ENCODE measurements at regions not wholly inside any gene's neighbourhood (a gene's known extent, or its start where the extent isn't known, plus 50 kb on each side); places are given as distances from the start of the nearest gene placed in this dataset.
"Not testable (repeated sequence)": the region's sequence is repeated elsewhere in the genome, so short reads cannot be mapped to it uniquely, and the experiment has no call there.

GRCh38 chr2:90292451-90292850, 1601.0 kb downstream of the RPIA start:
- ATAC-seq (replicated peaks); H3K4me1 Mint-ChIP-seq (ENCODE audit: low read depth in 2 of 2); H3K4me3 Mint-ChIP-seq; H3K27ac Mint-ChIP-seq; H3K27me3 Mint-ChIP-seq; H3K9me3 Mint-ChIP-seq; DNase-seq; H3K36me3 Mint-ChIP-seq (ENCODE audit: insufficient read depth): not testable (repeated sequence)

GRCh38 chr2:90293224-90293623, 1601.8 kb downstream of the RPIA start:
- not testable (repeated sequence) for H3K4me3 Mint-ChIP-seq; H3K4me1 Mint-ChIP-seq (ENCODE audit: low read depth in 2 of 2); H3K36me3 Mint-ChIP-seq (ENCODE audit: insufficient read depth); ATAC-seq (replicated peaks); H3K27ac Mint-ChIP-seq; H3K27me3 Mint-ChIP-seq; H3K9me3 Mint-ChIP-seq; DNase-seq

DNA sequence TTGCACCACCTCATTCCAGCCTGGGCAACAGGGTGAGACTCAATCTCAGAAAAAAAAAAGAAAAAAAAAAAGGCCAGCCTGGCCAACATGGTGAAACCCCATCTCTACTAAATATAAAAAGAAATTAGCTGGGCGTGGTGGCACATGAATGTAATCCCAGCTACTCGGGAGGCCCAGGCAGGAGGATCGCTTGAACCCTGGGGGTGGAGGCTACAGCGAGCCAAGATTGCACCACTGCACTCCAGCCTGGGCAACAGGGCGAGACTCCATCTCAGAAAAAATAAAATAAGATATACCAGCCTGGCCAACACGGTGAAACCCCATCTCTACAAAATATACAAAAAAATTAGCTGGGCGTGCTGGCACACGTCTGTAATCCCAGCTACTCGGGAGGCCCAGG, 1602.3 kb downstream of the RPIA start:
- H3K4me1 Mint-ChIP-seq (ENCODE audit: low read depth in 2 of 2); H3K9me3 Mint-ChIP-seq; DNase-seq; H3K27me3 Mint-ChIP-seq; H3K27ac Mint-ChIP-seq; ATAC-seq (replicated peaks); H3K36me3 Mint-ChIP-seq (ENCODE audit: insufficient read depth); H3K4me3 Mint-ChIP-seq: not testable (repeated sequence)

DNA sequence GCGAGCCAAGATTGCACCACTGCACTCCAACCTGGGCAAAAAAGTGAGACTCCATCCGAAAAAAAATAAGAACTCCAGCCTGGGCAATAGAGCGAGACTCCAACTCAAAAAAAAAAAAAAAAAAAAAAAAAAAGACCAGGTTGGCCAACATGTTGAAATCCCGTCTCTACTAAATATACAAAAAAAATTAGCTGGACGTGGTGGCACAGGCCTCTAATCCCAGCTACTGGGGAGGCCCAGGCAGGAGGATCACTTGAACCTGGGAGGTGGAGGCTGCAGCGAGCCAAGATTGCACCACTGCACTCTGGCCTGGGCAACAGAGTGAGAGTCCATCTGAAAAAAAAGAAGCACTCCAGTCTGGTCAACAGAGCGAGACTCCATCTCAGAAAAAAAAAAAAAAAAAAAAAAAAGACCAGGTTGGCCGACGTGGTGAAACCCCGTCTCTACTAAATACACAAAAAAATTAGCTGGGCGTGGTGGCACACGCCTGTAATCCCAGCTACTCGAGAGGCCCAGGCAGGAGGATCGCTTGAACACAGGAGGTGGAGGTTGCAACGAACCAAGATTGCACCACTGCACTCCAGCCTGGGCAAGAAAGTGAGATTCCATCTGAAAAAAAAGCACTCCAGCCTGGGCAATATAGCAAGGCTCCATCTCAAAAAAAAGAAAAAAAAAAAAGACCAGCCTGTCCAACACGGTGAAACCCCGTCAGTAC, 1603.7 kb downstream of the RPIA start:
- H3K27ac Mint-ChIP-seq; ATAC-seq (replicated peaks); H3K4me3 Mint-ChIP-seq; DNase-seq; H3K4me1 Mint-ChIP-seq (ENCODE audit: low read depth in 2 of 2); H3K27me3 Mint-ChIP-seq; H3K36me3 Mint-ChIP-seq (ENCODE audit: insufficient read depth); H3K9me3 Mint-ChIP-seq: not testable (repeated sequence)

GRCh38 chr2:90296484-90296777, 1605.0 kb downstream of the RPIA start:
- H3K36me3 Mint-ChIP-seq (ENCODE audit: insufficient read depth); DNase-seq; H3K4me3 Mint-ChIP-seq; H3K27ac Mint-ChIP-seq; ATAC-seq (replicated peaks); H3K9me3 Mint-ChIP-seq; H3K27me3 Mint-ChIP-seq; H3K4me1 Mint-ChIP-seq (ENCODE audit: low read depth in 2 of 2): not testable (repeated sequence)

- not testable (repeated sequence) for H3K4me1 Mint-ChIP-seq (ENCODE audit: low read depth in 2 of 2); H3K27me3 Mint-ChIP-seq; H3K27ac Mint-ChIP-seq; H3K9me3 Mint-ChIP-seq; H3K4me3 Mint-ChIP-seq; ATAC-seq (replicated peaks); DNase-seq; H3K36me3 Mint-ChIP-seq (ENCODE audit: insufficient read depth)
Measured at GRCh38 chr2:90297701-90298100, 1606.2 kb downstream of the RPIA start.

GRCh38 chr2:90298126-90298755, 1606.8 kb downstream of the RPIA start:
- not testable (repeated sequence) for H3K4me1 Mint-ChIP-seq (ENCODE audit: low read depth in 2 of 2); H3K36me3 Mint-ChIP-seq (ENCODE audit: insufficient read depth); H3K27me3 Mint-ChIP-seq; H3K27ac Mint-ChIP-seq; H3K4me3 Mint-ChIP-seq; H3K9me3 Mint-ChIP-seq; DNase-seq; ATAC-seq (replicated peaks)

- ATAC-seq (replicated peaks); H3K27me3 Mint-ChIP-seq; H3K36me3 Mint-ChIP-seq (ENCODE audit: insufficient read depth); H3K4me1 Mint-ChIP-seq (ENCODE audit: low read depth in 2 of 2); H3K27ac Mint-ChIP-seq; DNase-seq; H3K9me3 Mint-ChIP-seq; H3K4me3 Mint-ChIP-seq: not testable (repeated sequence)
Measured at GRCh38 chr2:90298983-90299382, 1607.5 kb downstream of the RPIA start.

DNA sequence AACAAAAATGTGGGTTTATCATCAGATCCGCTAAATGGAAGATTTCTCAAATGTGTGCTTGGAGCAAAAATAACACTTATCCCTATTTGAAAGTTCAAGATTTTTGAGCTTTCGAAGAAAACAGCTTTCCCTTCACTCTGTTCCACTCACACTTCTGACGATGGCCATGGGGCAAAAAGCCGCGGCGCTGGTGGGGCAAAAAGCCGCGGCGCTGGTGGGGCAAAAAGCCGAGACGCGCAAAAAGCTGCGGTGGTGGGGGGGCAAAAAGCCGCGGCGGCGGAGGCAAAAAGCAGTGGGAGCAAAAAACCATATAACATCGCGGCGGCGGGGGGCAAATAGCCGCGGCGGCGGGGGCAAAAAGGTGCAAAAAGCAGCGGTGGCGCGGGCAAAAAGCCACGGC, 1631.5 kb downstream of the RPIA start:
- H3K27ac Mint-ChIP-seq, result peak overlapping the region in 1 of 2 donors; percentile 85
- peaks cover 12% of the 10 kb centered on the region for H3K36me3 Mint-ChIP-seq (ENCODE audit: insufficient read depth)
- not testable (repeated sequence) for DNase-seq; H3K9me3 Mint-ChIP-seq; ATAC-seq (replicated peaks); H3K4me1 Mint-ChIP-seq (ENCODE audit: low read depth in 2 of 2); H3K27me3 Mint-ChIP-seq
- H3K4me3 Mint-ChIP-seq, result peak overlapping the region; percentile 78 to 79

DNA sequence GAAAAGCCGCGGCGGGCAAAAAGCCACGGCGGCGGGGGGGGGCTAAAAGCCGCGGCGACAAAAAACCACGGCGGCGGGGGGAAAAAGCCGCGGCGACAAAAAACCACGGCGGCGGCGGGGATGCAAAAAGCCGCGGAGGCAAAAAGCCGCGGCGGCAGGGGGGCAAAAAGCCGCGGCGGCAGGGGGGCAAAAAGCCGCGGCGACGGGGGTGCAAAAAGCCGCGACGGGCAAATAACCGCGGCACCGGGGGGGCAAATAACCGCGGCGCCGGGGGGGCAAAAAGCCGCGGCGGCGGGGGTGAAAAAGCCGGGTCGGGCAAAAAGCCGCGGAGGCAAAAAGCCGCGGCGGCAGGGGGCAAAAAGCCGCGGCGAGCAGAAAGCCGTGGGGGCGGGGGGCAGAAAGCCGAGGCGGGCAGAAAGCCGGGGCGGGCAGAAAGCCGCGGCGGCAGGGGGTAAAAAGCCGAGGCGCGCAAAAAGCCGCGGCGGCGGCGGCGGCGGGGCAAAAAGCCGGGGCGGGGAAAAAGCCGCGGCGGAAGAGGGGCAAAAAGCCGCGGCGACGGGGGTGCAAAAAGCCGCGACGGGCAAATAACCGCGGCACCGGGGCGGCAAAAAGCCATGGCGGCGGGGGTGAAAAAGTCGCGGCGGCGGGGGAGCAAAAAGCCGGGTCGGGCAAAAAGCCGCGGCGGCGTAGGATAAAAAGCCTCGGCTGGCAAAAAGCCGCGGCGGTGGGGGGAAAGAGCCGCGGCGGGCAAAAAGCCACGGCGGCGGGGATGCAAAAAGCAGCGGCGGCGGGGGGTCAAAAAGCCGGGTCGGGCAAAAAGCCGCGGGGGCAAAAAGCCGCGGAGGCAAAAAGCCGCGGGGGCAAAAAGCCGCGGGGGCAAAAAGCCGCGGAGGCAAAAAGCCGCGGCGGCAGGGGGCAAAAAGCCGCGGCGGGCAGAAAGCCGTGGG, 1632.4 kb downstream of the RPIA start:
- not testable (repeated sequence) for DNase-seq; H3K27me3 Mint-ChIP-seq; H3K4me1 Mint-ChIP-seq (ENCODE audit: low read depth in 2 of 2); ATAC-seq (replicated peaks); H3K9me3 Mint-ChIP-seq
- Mint-ChIP-seq H3K27ac (peak overlapping the region in 1 of 2 donors; percentile 77), H3K36me3 (ENCODE audit: insufficient read depth) (peaks cover 12% of the 10 kb centered on the region), H3K4me3 (peak overlapping the region; percentile 64 to 74)

DNA sequence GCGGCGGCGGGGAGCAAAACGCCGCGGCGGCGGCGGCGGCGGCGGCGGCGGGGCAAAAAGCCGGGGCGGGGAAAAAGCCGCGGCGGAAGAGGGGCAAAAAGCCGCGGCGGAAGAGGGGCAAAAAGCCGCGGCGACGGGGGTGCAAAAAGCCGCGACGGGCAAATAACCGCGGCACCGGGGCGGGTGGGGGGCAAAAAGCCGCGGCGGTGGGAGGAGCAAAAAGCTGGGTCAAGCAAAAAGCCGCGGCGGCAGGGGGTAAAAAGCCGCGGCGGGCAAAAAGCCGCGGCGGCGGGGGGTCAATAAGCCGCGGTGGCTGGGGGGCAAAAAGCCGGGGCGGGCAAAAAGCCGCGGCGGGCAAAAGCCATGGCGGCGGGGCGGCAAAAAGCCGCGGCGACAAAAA, 1633.2 kb downstream of the RPIA start:
- H3K27me3 Mint-ChIP-seq; H3K4me3 Mint-ChIP-seq; H3K4me1 Mint-ChIP-seq (ENCODE audit: low read depth in 2 of 2); DNase-seq; ATAC-seq (replicated peaks); H3K9me3 Mint-ChIP-seq: not testable (repeated sequence)
- peaks cover 12% of the 10 kb centered on the region for H3K36me3 Mint-ChIP-seq (ENCODE audit: insufficient read depth)
- H3K27ac Mint-ChIP-seq, result peak overlapping the region in 1 of 2 donors; percentile 77

GRCh38 chr2:90325796-90326353, 1634.4 kb downstream of the RPIA start:
- ATAC-seq (replicated peaks), result not testable (repeated sequence)

GRCh38 chr2:90355546-90355945, 1664.1 kb downstream of the RPIA start:
- H3K27ac Mint-ChIP-seq; H3K4me1 Mint-ChIP-seq (ENCODE audit: low read depth in 2 of 2); H3K4me3 Mint-ChIP-seq; H3K27me3 Mint-ChIP-seq; ATAC-seq (replicated peaks); H3K36me3 Mint-ChIP-seq (ENCODE audit: insufficient read depth); DNase-seq: not testable (repeated sequence)
- peaks cover 6 to 10% of the 10 kb centered on the region in 2 donors for H3K9me3 Mint-ChIP-seq

More at GRCh38 chr2:90325796-90326353, 1634.4 kb downstream of the RPIA start:
- H3K27me3 Mint-ChIP-seq; H3K4me3 Mint-ChIP-seq; H3K27ac Mint-ChIP-seq; H3K4me1 Mint-ChIP-seq (ENCODE audit: low read depth in 2 of 2); DNase-seq; H3K9me3 Mint-ChIP-seq: not testable (repeated sequence)
- peaks cover 12% of the 10 kb centered on the region for H3K36me3 Mint-ChIP-seq (ENCODE audit: insufficient read depth)

Measured in effector memory CD8-positive, alpha-beta T cell (primary cell).